T-cell (primary cell): ENCODE measurements at regions not wholly inside any gene's neighbourhood (a gene's known extent, or its start where the extent isn't known, plus 50 kb on each side); places are given as distances from the start of the nearest gene placed in this dataset.

Experiments used
- ATAC-seq, 4 experiments: fragments of 200-7000 bp in 3 of 4; fragments of 150-1000 bp in 1 of 4; cut with Tn5 transposase; replicated peaks in 1 of 4; 1 replicate in 3 of 4; 2 replicates in 1 of 4; pipeline ENCODE4 v1.10.0; 2021; ENCODE audit warnings: moderate library complexity in 3 of 4, mild to moderate bottlenecking in 2 of 4, moderate number of reproducible peaks in 1 of 4
- CTCF ChIA-PET, 2 donors: fragments of 300-600 bp; sonication (Branson Sonifier 250); formaldehyde crosslinking; loops; one replicate each; lab custom pipeline; 2022; ENCODE audit warnings: antibody characterized with exemption in 2 of 2; lab: Charles Lee
- POLR2A ChIA-PET, 2 donors: fragments of 300-600 bp; sonication (Branson Sonifier 250); formaldehyde crosslinking; loops; one replicate each; lab custom pipeline; 2022; ENCODE audit warnings: antibody characterized with exemption in 2 of 2; lab: Charles Lee
- DNase-seq, 35 experiments: peaks; one replicate each; pipeline versions ENCODE4 v3.0.0 to v3.0.0-alpha.2; 2013 to 2023
- H3K27ac ChIP-seq: one replicate; pipeline ENCODE4 v1.5.1; 2013; ENCODE audit warnings: low read length
- H3K27me3 ChIP-seq, 2 experiments: replicated peaks in 1 of 2; 1 replicate in 1 of 2; 2 replicates in 1 of 2; pipeline versions ENCODE4 v1.6.1 to v1.7.0; 2013; ENCODE audit warnings: low read length in 1 of 2, mixed read lengths in 1 of 2; ENCODE audit not compliant: control insufficient read depth in 2 of 2, insufficient read depth in 2 of 2; ENCODE audit errors: extremely low read depth in 1 of 2
- H3K36me3 ChIP-seq, 2 donors: 1 replicate in 1 of 2; 2 replicates in 1 of 2; pipeline versions ENCODE4 v1.6.1 to v1.7.0; 2013; ENCODE audit warnings: low read length in 1 of 2; ENCODE audit not compliant: control insufficient read depth in 2 of 2, insufficient read depth in 1 of 2; ENCODE audit errors: extremely low read depth in 1 of 2
- H3K4me1 ChIP-seq, 2 experiments: 1 replicate in 1 of 2; 2 replicates in 1 of 2; pipeline versions ENCODE4 v1.6.1 to v1.7.0; 2013; ENCODE audit warnings: low read length in 2 of 2, mixed read lengths in 1 of 2; ENCODE audit not compliant: insufficient read depth in 2 of 2, control insufficient read depth in 1 of 2; ENCODE audit errors: extremely low read depth in 1 of 2
- H3K4me3 ChIP-seq, 2 donors: 1 replicate in 1 of 2; 2 replicates in 1 of 2; pipeline versions ENCODE4 v1.5.1 to v1.7.0; 2013; ENCODE audit warnings: mild to moderate bottlenecking in 2 of 2, low read length in 1 of 2, moderate library complexity in 1 of 2; ENCODE audit not compliant: control insufficient read depth in 1 of 2; ENCODE audit errors: extremely low read depth in 1 of 2
- H3K9me3 ChIP-seq: 2 replicates; pipeline ENCODE4 v1.7.0; 2013
- H3K27ac Mint-ChIP-seq, 2 donors: one replicate each; pipeline ENCODE4 v1.8.0; 2020 to 2021; ENCODE audit warnings: mild to moderate bottlenecking in 2 of 2, mixed read lengths in 2 of 2
- H3K27me3 Mint-ChIP-seq, 2 donors: one replicate each; pipeline ENCODE4 v1.8.0; 2021 to 2022; ENCODE audit warnings: mixed read lengths in 2 of 2
- H3K36me3 Mint-ChIP-seq: one replicate; pipeline ENCODE4 v1.8.0; 2021; ENCODE audit warnings: mixed read lengths
- H3K4me1 Mint-ChIP-seq, 3 donors: one replicate each; pipeline ENCODE4 v1.8.0; 2020 to 2022; ENCODE audit warnings: mixed read lengths in 3 of 3, mild to moderate bottlenecking in 1 of 3
- H3K4me3 Mint-ChIP-seq, 3 donors: one replicate each; pipeline ENCODE4 v1.8.0; 2020 to 2022; ENCODE audit warnings: mild to moderate bottlenecking in 3 of 3, mixed read lengths in 3 of 3, moderate library complexity in 3 of 3
- H3K9me3 Mint-ChIP-seq, 3 donors: one replicate each; pipeline ENCODE4 v1.8.0; 2020 to 2022; ENCODE audit warnings: mixed read lengths in 3 of 3
- WGBS: methylation state at CpG from one replicate; pipeline ENCODE4 v1.1.5; 2013; ENCODE audit warnings: missing lambda C conversion rate; ENCODE audit not compliant: insufficient coverage; 5-methylcytosine and 5-hydroxymethylcytosine counted together

DNA sequence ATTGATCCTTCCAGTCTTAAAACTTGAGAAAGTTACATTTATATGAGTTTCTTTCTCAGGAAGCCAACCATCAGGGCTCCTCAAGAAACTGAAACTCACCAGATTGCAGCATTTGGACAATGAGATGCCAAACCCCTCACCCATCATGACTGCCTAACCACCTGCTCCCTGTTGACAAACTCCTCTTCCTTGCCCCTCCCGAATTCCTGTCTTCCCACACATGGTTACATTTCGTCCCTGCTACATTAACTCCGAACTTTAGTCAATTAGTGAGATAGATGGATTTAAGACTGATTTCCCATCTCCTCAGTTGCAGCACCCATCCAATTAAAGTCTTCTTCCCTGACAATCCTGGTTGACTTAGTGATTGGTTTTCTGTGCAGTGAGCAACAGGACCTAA is 118.7 kb downstream of the ZNF330 start:
- Histone ChIP-seq H3K36me3 (no peaks in the 10 kb centered on the region), H3K4me3 (no peak overlapping the region), H3K9me3 (no peaks in the 10 kb centered on the region), H3K27ac (no peak overlapping the region), H3K27me3 (peaks cover 0 to 2% of the 10 kb centered on the region in 2 experiments), H3K4me1 (no peaks in the 10 kb centered on the region)
- Mint-ChIP-seq H3K4me1 (no peaks in the 10 kb centered on the region), H3K27me3 (peaks cover 18 to 25% of the 10 kb centered on the region in 2 donors), H3K4me3 (no peak overlapping the region), H3K27ac (no peak overlapping the region), H3K36me3 (no peaks in the 10 kb centered on the region), H3K9me3 (no peaks in the 10 kb centered on the region)
- no peak for DNase-seq
- CTCF ChIA-PET = no interaction called here
- no peak for ATAC-seq
- POLR2A ChIA-PET = no interaction called here
- WGBS = no CpG with 5 or more reads among the region's 3 CpGs

DNA sequence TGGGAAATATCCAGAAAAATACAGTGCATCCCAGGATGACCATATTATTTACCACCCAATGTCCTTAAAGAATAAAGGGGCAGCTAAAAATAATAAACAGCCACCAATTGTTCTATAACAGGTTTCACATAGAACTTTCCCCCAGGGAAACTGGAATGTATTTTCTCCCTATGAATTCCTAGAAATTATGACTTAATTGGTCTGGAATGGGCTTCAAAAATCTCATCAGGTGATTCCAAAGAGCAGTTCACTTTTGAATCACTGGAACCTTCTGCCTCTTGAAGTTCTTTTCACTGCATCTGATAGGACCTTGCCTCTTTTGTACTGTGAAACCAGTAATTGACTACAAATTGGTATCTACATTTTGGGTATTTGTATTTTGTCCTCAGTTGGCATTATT is 119.3 kb downstream of the ZNF330 start:
- peaks cover 18 to 21% of the 10 kb centered on the region in 2 donors for H3K27me3 Mint-ChIP-seq
- no peaks in the 10 kb centered on the region for H3K4me1 ChIP-seq
- H3K36me3 ChIP-seq = no peaks in the 10 kb centered on the region
- ATAC-seq (no peak), DNase-seq (no peak)
- no peak overlapping the region for H3K4me3 Mint-ChIP-seq
- H3K36me3 Mint-ChIP-seq = no peaks in the 10 kb centered on the region
- H3K9me3 Mint-ChIP-seq = no peaks in the 10 kb centered on the region
- H3K27ac ChIP-seq = no peak overlapping the region
- ChIA-PET POLR2A (no interaction called here), CTCF (no interaction called here)
- no peak overlapping the region for H3K27ac Mint-ChIP-seq
- H3K27me3 ChIP-seq = peaks cover 0 to 2% of the 10 kb centered on the region in 2 experiments
- no peaks in the 10 kb centered on the region for H3K9me3 ChIP-seq
- no peak overlapping the region for H3K4me3 ChIP-seq
- no peaks in the 10 kb centered on the region for H3K4me1 Mint-ChIP-seq

DNA sequence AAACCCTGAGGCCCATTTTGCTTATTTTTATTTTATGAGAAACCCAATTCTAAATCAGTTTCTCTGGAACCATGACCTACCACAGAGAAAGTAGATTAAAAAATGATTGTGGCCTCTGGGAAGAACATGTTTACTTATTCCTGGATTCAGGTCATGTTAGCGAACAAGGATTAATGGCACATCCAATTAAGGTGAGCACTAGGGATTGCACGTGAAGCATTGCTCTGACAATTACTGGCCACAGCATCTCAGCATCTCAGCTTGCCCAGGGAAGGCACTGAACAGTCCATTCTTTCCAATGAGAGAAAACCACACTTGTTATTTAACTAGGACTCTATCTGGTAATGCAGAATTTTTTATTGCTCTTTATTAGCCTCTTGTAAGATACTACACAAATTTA is 119.8 kb downstream of the ZNF330 start:
- no peaks in the 10 kb centered on the region for H3K4me1 ChIP-seq
- no peaks in the 10 kb centered on the region for H3K36me3 Mint-ChIP-seq

DNA sequence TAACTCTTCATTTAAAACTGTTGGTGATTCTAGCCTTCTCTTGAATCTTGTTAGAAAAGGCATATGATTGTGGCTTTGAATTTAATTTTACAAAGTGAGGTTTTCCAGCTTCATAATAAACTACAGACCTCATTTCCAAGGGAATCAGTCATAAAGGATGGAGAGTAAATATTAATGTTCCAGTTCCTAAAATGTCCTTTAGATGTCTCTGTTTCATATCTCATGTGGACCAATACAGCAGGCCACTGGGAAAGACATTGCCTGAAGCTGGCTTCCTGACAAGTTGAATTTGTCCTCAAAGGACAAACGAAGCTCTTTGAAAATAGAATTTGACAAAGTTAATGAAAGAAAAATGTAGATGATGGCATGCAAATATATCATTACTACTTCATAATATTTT is 125.4 kb downstream of the ZNF330 start:
- DNase-seq = peak in 1 of 35 experiments; percentile 11
- H3K4me1 Mint-ChIP-seq = no peaks in the 10 kb centered on the region
- H3K9me3 Mint-ChIP-seq = no peaks in the 10 kb centered on the region
- ChIA-PET POLR2A (no interaction called here), CTCF (no interaction called here)
- no peak overlapping the region for H3K4me3 Mint-ChIP-seq
- no peak for ATAC-seq
- Histone ChIP-seq H3K4me3 (no peak overlapping the region), H3K4me1 (no peaks in the 10 kb centered on the region), H3K27ac (no peak overlapping the region), H3K9me3 (no peaks in the 10 kb centered on the region), H3K36me3 (no peaks in the 10 kb centered on the region), H3K27me3 (no peaks in the 10 kb centered on the region)
- no CpG with 5 or more reads among the region's 1 CpG for WGBS
- H3K36me3 Mint-ChIP-seq = no peaks in the 10 kb centered on the region
- H3K27me3 Mint-ChIP-seq = peaks cover 10 to 16% of the 10 kb centered on the region in 2 donors
- no peak overlapping the region for H3K27ac Mint-ChIP-seq

More for the DNA sequence above, 119.8 kb downstream of the ZNF330 start:
- no peak for ATAC-seq
- Histone ChIP-seq H3K36me3 (no peaks in the 10 kb centered on the region), H3K4me3 (no peak overlapping the region), H3K27me3 (no peaks in the 10 kb centered on the region), H3K27ac (no peak overlapping the region), H3K9me3 (no peaks in the 10 kb centered on the region)
- ChIA-PET CTCF (no interaction called here), POLR2A (no interaction called here)
- Mint-ChIP-seq H3K27me3 (peaks cover 18 to 21% of the 10 kb centered on the region in 2 donors), H3K4me1 (no peaks in the 10 kb centered on the region), H3K27ac (no peak overlapping the region), H3K9me3 (no peaks in the 10 kb centered on the region), H3K4me3 (no peak overlapping the region)
- 100% methylated on average over 2 of the region's 2 CpGs for WGBS
- no peak for DNase-seq

DNA sequence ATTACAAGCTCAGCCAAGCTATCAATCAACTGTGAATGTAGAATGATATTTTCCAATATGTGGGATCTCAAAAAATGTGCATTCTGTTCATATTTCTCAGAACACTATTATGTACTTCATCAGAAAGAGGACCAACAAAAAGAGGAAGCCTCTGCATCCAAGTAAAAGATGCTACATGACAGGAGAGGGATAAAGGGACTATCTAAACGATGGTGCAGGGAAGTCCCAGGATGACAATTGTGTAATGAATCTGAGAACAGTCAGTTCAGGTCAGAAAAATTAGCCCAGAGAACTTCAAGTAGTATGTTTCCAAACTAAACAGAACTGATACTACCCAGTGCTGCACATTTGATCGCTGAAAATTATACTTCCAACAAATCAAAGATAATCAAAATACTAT is 127.0 kb downstream of the ZNF330 start:
- ChIA-PET CTCF (no interaction called here), POLR2A (no interaction called here)
- no peaks in the 10 kb centered on the region for H3K9me3 Mint-ChIP-seq
- H3K4me1 ChIP-seq = no peaks in the 10 kb centered on the region
- no peak overlapping the region for H3K27ac Mint-ChIP-seq
- ATAC-seq (no peak), DNase-seq (no peak)
- H3K27me3 Mint-ChIP-seq = peaks cover 6 to 14% of the 10 kb centered on the region in 2 donors
- no peaks in the 10 kb centered on the region for H3K36me3 ChIP-seq
- no peak overlapping the region for H3K4me3 Mint-ChIP-seq
- no peak overlapping the region for H3K4me3 ChIP-seq
- H3K27me3 ChIP-seq = no peaks in the 10 kb centered on the region
- peaks cover 0 to 3% (median 0%) of the 10 kb centered on the region in 3 donors for H3K4me1 Mint-ChIP-seq
- H3K36me3 Mint-ChIP-seq = no peaks in the 10 kb centered on the region
- no peak overlapping the region for H3K27ac ChIP-seq
- H3K9me3 ChIP-seq = no peaks in the 10 kb centered on the region
- no CpG with 5 or more reads among the region's 2 CpGs for WGBS

DNA sequence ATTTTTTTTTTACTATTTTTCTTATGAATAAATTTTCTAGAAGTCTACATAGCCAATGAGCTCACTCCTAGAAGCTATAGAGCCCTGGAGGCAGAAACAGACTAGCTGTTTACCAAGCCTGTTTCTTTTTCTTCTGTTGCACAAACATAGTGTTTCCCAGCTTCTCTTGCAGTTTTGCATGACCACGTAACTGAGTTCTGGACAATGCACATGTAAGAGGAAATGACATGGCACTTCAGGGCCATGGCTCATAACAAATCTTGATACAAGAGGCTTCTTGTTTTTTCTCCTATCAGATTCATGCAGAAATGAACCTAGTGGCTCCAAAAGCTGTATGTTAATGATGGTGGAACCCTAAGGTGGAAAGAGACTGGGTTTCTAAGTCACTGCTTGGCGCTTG is 127.4 kb downstream of the ZNF330 start:
- DNase-seq = no peak
- ChIA-PET POLR2A (no interaction called here), CTCF (no interaction called here)
- Mint-ChIP-seq H3K4me3 (no peak overlapping the region), H3K9me3 (no peaks in the 10 kb centered on the region), H3K27me3 (peaks cover 3 to 10% of the 10 kb centered on the region in 2 donors), H3K4me1 (peaks cover 0 to 6% (median 0%) of the 10 kb centered on the region in 3 donors), H3K27ac (no peak overlapping the region), H3K36me3 (no peaks in the 10 kb centered on the region)
- H3K27ac ChIP-seq = no peak overlapping the region
- WGBS = no CpG with 5 or more reads among the region's 2 CpGs
- H3K27me3 ChIP-seq = no peaks in the 10 kb centered on the region
- H3K36me3 ChIP-seq = no peaks in the 10 kb centered on the region
- H3K4me3 ChIP-seq = no peak overlapping the region
- ATAC-seq = no peak
- no peaks in the 10 kb centered on the region for H3K4me1 ChIP-seq
- no peaks in the 10 kb centered on the region for H3K9me3 ChIP-seq

DNA sequence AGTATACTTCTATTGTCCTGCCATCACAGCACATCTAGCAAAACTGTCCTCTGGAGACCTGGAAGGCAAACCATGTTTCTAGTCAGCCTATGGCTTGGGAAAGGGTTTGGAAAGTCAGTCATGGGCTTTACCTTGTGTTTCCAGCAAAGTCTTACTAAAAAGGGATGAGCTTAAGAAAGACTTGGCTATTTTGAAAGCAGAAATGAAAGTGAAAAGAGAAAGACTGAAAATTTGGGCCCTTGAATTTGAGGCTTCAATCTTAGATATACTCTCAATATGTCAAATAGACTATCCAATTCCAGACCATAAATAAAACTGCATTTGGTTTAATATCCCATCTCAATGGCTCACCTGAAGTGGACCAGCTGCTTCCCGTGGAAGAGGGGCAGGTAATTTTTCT is 127.9 kb downstream of the ZNF330 start:
- ChIA-PET POLR2A (no interaction called here), CTCF (no interaction called here)

More for the DNA sequence above, 127.9 kb downstream of the ZNF330 start:
- no peaks in the 10 kb centered on the region for H3K36me3 ChIP-seq
- no peaks in the 10 kb centered on the region for H3K9me3 Mint-ChIP-seq
- H3K27me3 ChIP-seq = no peaks in the 10 kb centered on the region
- H3K27me3 Mint-ChIP-seq = peaks cover 3 to 7% of the 10 kb centered on the region in 2 donors
- no peaks in the 10 kb centered on the region for H3K4me1 ChIP-seq
- ATAC-seq (no peak), DNase-seq (no peak)
- H3K27ac Mint-ChIP-seq = no peak overlapping the region
- H3K27ac ChIP-seq = no peak overlapping the region
- H3K36me3 Mint-ChIP-seq = no peaks in the 10 kb centered on the region
- H3K4me1 Mint-ChIP-seq = peaks cover 0 to 7% (median 0%) of the 10 kb centered on the region in 3 donors
- no peak overlapping the region for H3K4me3 ChIP-seq
- H3K9me3 ChIP-seq = no peaks in the 10 kb centered on the region
- no CpG with 5 or more reads among the region's 1 CpG for WGBS
- no peak overlapping the region for H3K4me3 Mint-ChIP-seq
